Epithelial cell of prostate (primary cell): ENCODE measurements at regions not wholly inside any gene's neighbourhood (a gene's known extent, or its start where the extent isn't known, plus 50 kb on each side); places are given as distances from the start of the nearest gene placed in this dataset.
"Not testable (repeated sequence)": the region's sequence is repeated elsewhere in the genome, so short reads cannot be mapped to it uniquely, and the experiment has no call there.

Source experiments
- DNase-seq: peaks from one replicate; pipeline ENCODE4 v3.0.0-alpha.2; 2011; ENCODE audit warnings: low read depth, low spot score
- H3K27ac ChIP-seq: fragments of 450-650 bp; 2 replicates; pipeline ENCODE4 v1.5.1; 2017; ENCODE audit warnings: mild to moderate bottlenecking

DNA sequence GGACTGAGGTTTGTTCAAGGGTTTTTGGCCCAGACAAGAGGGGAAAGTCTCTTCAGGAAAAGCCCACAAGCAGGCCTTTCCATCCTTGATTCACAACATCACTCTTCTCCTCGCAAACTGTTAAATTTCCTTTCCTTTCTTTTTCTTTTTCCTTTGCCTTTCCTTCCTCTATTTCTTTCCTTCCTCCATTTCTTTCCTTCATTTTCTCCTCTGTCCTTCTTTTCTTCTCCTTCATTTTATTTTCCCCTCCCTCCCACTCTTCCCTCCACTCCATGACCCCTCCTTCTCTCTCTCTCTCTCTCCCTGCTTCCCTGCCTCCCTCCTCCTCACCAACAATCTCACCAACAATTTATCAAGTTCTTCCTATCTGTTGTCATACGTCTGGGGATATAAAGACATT, 89.1 kb downstream of the FAM72B start:
- DNase-seq, H3K27ac ChIP-seq: not testable (repeated sequence)

- not testable (repeated sequence) for DNase-seq, H3K27ac ChIP-seq
Measured at GRCh38 chr1:121097127-121097866, 86.8 kb downstream of the FAM72B start.

DNA sequence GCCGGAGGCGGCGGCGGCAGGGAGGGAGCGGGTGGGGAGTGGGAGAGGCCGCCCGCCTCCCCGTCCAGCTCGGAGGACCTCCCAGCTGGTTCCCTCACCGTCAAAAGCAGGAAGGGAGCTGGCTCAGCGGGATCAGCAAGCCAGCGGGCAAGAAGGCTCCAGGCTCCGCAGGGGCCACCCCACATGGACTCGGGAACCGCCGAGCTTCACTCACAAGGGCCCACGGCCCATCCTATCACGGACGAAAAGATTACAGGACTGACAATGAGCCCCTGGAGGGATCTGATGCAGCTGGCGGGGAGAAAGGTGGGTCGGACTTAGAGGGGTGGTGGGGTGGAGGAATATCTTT, 86.3 kb downstream of the FAM72B start:
- H3K27ac ChIP-seq, DNase-seq: not testable (repeated sequence)

- DNase-seq, H3K27ac ChIP-seq: not testable (repeated sequence)
Measured at GRCh38 chr1:121109025-121109424, 75.1 kb downstream of the FAM72B start.

DNA sequence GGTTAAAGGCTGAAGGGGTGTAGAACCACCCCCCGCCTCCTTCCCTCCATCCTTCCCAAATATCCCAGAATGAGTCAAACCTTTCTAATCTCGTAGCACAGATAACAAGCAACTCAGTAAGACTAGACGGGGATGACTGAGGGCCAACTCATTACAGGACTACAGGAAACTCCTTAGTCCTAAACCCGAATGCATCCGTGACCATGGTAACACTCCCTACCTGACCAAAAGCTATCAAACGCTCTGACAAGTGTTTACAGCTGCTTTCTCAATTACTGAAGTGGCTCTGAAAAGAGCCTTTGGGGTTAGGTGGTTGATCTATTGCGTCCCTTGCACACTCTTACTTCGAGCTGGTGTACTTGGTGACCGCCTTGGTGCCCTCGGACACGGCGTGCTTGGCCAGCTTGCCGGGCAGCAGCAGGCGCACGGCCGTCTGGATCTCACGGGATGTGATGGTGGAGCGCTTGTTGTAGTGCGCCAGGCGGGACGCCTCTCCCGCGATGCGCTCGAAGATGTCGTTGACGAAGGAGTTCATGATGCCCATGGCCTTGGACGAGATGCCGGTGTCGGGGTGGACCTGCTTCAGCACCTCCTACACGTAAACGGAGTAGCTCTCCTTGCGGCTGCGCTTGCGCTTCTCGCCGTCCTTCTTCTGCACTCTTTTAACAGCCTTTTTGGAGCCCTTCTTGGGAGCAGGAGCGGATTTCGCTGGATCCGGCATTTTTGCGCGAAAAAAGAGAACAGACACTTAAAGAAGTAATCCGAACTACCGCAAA, 67.4 kb downstream of the FAM72B start:
- not testable (repeated sequence) for H3K27ac ChIP-seq

DNA sequence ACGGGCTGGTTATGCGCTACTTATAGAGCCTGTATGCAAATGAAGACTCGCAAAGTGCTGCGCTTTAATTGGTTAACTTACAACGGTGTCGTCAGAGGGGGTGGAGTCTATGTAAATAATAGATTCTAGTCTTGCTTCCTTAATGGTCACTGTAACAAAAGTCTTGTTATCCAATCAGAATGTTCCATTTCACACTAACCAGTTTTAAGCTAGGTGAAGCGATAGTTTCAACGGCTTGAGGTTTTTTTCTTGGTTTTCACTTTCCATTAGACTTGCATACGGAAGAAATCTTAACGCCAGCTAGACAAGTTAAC, 66.9 kb downstream of the FAM72B start:
- H3K27ac ChIP-seq, DNase-seq: not testable (repeated sequence)

More for the DNA sequence above, 67.4 kb downstream of the FAM72B start:
- DNase-seq: not testable (repeated sequence)

GRCh38 chr1:121117622-121118479, 66.3 kb downstream of the FAM72B start:
- not testable (repeated sequence) for H3K27ac ChIP-seq, DNase-seq
